GM12878 (cell line): ENCODE measurements at regions not wholly inside any gene's neighbourhood (a gene's known extent, or its start where the extent isn't known, plus 50 kb on each side); places are given as distances from the start of the nearest gene placed in this dataset.

Experiments used
- ATAC-seq: fragments of 200-7000 bp; cut with Tn5 transposase; 3 replicates; pipeline ENCODE4 v1.9.1; 2020; ENCODE audit warnings: mild to moderate bottlenecking, moderate library complexity
- BruUV-seq: library from RNA; stranded (reverse); fragments of 400-500 nt; replicated peaks from 2 replicates; lab custom pipeline; 2021; lab: Mats Ljungman, UMichigan
- CTCF ChIA-PET: fragments of 300-600 bp; sonication (Branson Sonifier 250); formaldehyde crosslinking; extraction: SDS; loops from one replicate; lab custom pipeline; 2021; ENCODE audit warnings: inconsistent platforms; lab: Yijun Ruan, JAX
- POLR2A ChIA-PET: fragments of 350-600 bp; formaldehyde crosslinking; extraction: SDS; loops from one replicate; lab custom pipeline; 2021; ENCODE audit warnings: inconsistent platforms; lab: Charles Lee
- RAD21 ChIA-PET: fragments of 300-600 bp; sonication (Branson Sonifier 250); formaldehyde crosslinking; loops from one replicate; lab custom pipeline; 2023; ENCODE audit warnings: antibody characterized with exemption; ENCODE audit not compliant: unreplicated experiment; lab: Charles Lee
- SMC1A ChIA-PET: fragments of 300-600 bp; sonication (Branson Sonifier 250); formaldehyde crosslinking; loops from one replicate; lab custom pipeline; 2023; ENCODE audit not compliant: unreplicated experiment, uncharacterized antibody; lab: Charles Lee
- DNase-seq: peaks from one replicate; pipeline ENCODE4 v3.0.0-alpha.2; 2011; ENCODE audit warnings: low read depth, low spot score
- FAIRE-seq: peaks from 3 replicates; lab custom pipeline; 2011; peaks lifted over from hg19 to GRCh38; lab: Jason Lieb, UNC
- H2AFZ ChIP-seq: 2 replicates; pipeline ENCODE4 v1.6.0; 2011; ENCODE audit warnings: low read depth, low read length, control low read depth; ENCODE audit not compliant: control insufficient read depth
- H3K27ac ChIP-seq: 2 replicates; pipeline ENCODE4 v1.5.1; 2011; ENCODE audit warnings: control low read depth; ENCODE audit not compliant: control insufficient read depth, insufficient read depth
- H3K27me3 ChIP-seq, 2 experiments: replicated peaks in 1 of 2; 2 replicates each; pipeline versions ENCODE4 v1.6.0 to v1.6.1; 2011; ENCODE audit warnings: low read length in 1 of 2; ENCODE audit not compliant: control insufficient read depth in 2 of 2, insufficient read depth in 2 of 2
- H3K36me3 ChIP-seq, 2 experiments: 2 replicates each; pipeline ENCODE4 v1.5.1; 2011; ENCODE audit warnings: low read length in 1 of 2; ENCODE audit not compliant: control insufficient read depth in 2 of 2, insufficient read depth in 2 of 2
- H3K4me1 ChIP-seq: 2 replicates; pipeline ENCODE4 v1.6.1; 2011; ENCODE audit warnings: mild to moderate bottlenecking, low read length, moderate library complexity, mixed read lengths; ENCODE audit not compliant: control insufficient read depth, insufficient read depth
- H3K4me2 ChIP-seq: 2 replicates; pipeline ENCODE4 v1.6.0; 2011; ENCODE audit warnings: control low read depth; ENCODE audit not compliant: control insufficient read depth, insufficient read depth
- H3K4me3 ChIP-seq: fragments of 200-600 bp; sonication (generic); 2 replicates; pipeline ENCODE4 v1.5.1; 2016
- H3K79me2 ChIP-seq: 2 replicates; pipeline ENCODE4 v1.6.0; 2011; ENCODE audit warnings: low read length; ENCODE audit not compliant: control insufficient read depth, insufficient read depth
- H3K9ac ChIP-seq: 2 replicates; pipeline ENCODE4 v1.8.0; 2011; ENCODE audit warnings: low read length, control low read depth, mixed read lengths; ENCODE audit not compliant: control insufficient read depth, insufficient read depth
- H3K9me3 ChIP-seq: replicated peaks from 3 replicates; pipeline ENCODE4 v1.5.1; 2011; ENCODE audit warnings: mild to moderate bottlenecking, low read length; ENCODE audit not compliant: control insufficient read depth, insufficient read depth
- H4K20me1 ChIP-seq: 2 replicates; pipeline ENCODE4 v1.6.0; 2011; ENCODE audit not compliant: control insufficient read depth, insufficient read depth
- CBFB ChIP-seq: IDR thresholded peaks from 2 replicates; pipeline ENCODE4 v1.6.1; 2016; ENCODE audit warnings: antibody characterized with exemption, low read depth
- HCFC1 ChIP-seq: fragments of 150-350 bp; IDR thresholded peaks from 2 replicates; pipeline ENCODE4 v1.6.1; 2014; ENCODE audit warnings: low read length
- MEF2A ChIP-seq: IDR thresholded peaks from 2 replicates; pipeline ENCODE4 v1.6.1; 2011; ENCODE audit warnings: low read depth, mild to moderate bottlenecking, low read length, moderate library complexity; ENCODE audit not compliant: insufficient read depth
- MYC ChIP-seq: IDR thresholded peaks from 2 replicates; pipeline ENCODE4 v1.6.1; 2011; ENCODE audit warnings: mild to moderate bottlenecking, low read length, moderate library complexity, inconsistent platforms; ENCODE audit not compliant: insufficient read depth, insufficient replicate concordance, insufficient read length, severe bottlenecking
- WGBS: methylation state at CpG from one replicate; pipeline ENCODE4 v1.1.6; 2016; ENCODE audit warnings: low lambda C conversion rate; ENCODE audit not compliant: insufficient replicate concordance, insufficient coverage; ENCODE audit errors: missing lambda C conversion rate; 5-methylcytosine and 5-hydroxymethylcytosine counted together
- in situ Hi-C: fragments of 300-500 bp; cut with MboI; formaldehyde crosslinking; loops from 9 replicates; pipeline ENCODE4 v1.14.3; 2018; ENCODE audit warnings: mixed read lengths
- intact Hi-C: fragments of 100-400 bp; cut with micrococcal nuclease; formaldehyde crosslinking; loops from one replicate; pipeline ENCODE4 v1.14.2; 2022; ENCODE audit not compliant: unreplicated experiment
- TF ChIP-seq, protein P1 (sequence below): IDR thresholded peaks from 2 replicates; pipeline ENCODE4 v1.6.1; 2012; ENCODE audit warnings: mild to moderate bottlenecking, low read depth, low read length

DNA sequence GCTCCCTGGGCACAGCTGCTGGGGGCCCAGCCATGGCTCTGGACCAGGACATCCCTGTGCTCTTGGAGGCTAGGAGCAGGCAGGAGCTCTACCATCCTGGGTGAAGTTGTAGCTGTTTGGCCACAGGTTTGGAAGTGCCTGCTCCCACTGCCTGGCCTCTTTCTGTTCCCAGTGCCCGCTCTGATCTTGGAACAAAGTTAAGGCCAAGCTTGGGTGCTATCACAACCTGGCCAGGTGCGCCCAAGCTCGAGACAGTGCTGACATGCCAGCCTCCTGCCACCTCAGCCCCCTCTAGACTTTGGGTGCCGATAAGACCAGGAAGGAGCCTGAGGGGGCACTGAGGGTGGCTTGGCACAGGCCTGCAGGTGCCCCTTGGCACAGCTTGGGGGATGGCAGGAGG, 686.1 kb upstream of the AADAT start:
- ATAC-seq (no peak), DNase-seq (no peak), FAIRE-seq (no peak)
- TF ChIP-seq CBFB (no peak), HCFC1 (no peak), MYC (no peak), MEF2A (no peak)
- TF ChIP-seq, protein P1, sequence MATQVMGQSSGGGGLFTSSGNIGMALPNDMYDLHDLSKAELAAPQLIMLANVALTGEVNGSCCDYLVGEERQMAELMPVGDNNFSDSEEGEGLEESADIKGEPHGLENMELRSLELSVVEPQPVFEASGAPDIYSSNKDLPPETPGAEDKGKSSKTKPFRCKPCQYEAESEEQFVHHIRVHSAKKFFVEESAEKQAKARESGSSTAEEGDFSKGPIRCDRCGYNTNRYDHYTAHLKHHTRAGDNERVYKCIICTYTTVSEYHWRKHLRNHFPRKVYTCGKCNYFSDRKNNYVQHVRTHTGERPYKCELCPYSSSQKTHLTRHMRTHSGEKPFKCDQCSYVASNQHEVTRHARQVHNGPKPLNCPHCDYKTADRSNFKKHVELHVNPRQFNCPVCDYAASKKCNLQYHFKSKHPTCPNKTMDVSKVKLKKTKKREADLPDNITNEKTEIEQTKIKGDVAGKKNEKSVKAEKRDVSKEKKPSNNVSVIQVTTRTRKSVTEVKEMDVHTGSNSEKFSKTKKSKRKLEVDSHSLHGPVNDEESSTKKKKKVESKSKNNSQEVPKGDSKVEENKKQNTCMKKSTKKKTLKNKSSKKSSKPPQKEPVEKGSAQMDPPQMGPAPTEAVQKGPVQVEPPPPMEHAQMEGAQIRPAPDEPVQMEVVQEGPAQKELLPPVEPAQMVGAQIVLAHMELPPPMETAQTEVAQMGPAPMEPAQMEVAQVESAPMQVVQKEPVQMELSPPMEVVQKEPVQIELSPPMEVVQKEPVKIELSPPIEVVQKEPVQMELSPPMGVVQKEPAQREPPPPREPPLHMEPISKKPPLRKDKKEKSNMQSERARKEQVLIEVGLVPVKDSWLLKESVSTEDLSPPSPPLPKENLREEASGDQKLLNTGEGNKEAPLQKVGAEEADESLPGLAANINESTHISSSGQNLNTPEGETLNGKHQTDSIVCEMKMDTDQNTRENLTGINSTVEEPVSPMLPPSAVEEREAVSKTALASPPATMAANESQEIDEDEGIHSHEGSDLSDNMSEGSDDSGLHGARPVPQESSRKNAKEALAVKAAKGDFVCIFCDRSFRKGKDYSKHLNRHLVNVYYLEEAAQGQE: no peak
- H3K27me3 ChIP-seq: no peaks in the 10 kb centered on the region
- H3K9ac ChIP-seq: no peak overlapping the region
- BruUV-seq: no TSS peak
- ChIA-PET RAD21 (no interaction called here), CTCF (no interaction called here), SMC1A (no interaction called here), POLR2A (no interaction called here)
- H3K9me3 ChIP-seq: no peaks in the 10 kb centered on the region; the same call in 2 of the 3 replicates
- no peak overlapping the region for H2AFZ ChIP-seq
- no peaks in the 10 kb centered on the region for H4K20me1 ChIP-seq
- H3K4me3 ChIP-seq: no peak overlapping the region
- intact Hi-C loops (no loop called here), in situ Hi-C loops (no loop called here)
- 2% methylated on average over 4 of the region's 4 CpGs for WGBS
- no peaks in the 10 kb centered on the region for H3K4me1 ChIP-seq
- no peaks in the 10 kb centered on the region for H3K79me2 ChIP-seq
- H3K27ac ChIP-seq: no peak overlapping the region
- no peaks in the 10 kb centered on the region for H3K36me3 ChIP-seq
- H3K4me2 ChIP-seq: no peak overlapping the region
